Tibial artery (tissue), 4 donors: ENCODE measurements at regions not wholly inside any gene's neighbourhood (a gene's known extent, or its start where the extent isn't known, plus 50 kb on each side); places are given as distances from the start of the nearest gene placed in this dataset.

Experiments
- DNase-seq, 2 donors: peaks; one replicate each; pipeline ENCODE4 v3.0.0-alpha.2; 2019
- H3K27ac ChIP-seq, 2 donors: fragments of 200-600 bp; sonication (generic) in 1 of 2; 1 replicate in 1 of 2; 2 replicates in 1 of 2; pipeline ENCODE4 v1.5.1; 2018 to 2019; ENCODE audit warnings: mild to moderate bottlenecking in 1 of 2
- H3K27me3 ChIP-seq, 2 donors: fragments of 200-600 bp; sonication (generic) in 1 of 2; one replicate each; pipeline versions ENCODE4 v1.5.1 to v1.6.0; 2016 to 2019
- H3K36me3 ChIP-seq, 3 donors: fragments of 200-600 bp; sonication (generic) in 2 of 3; one replicate each; pipeline ENCODE4 v1.5.1; 2016 to 2019; ENCODE audit warnings: mild to moderate bottlenecking in 2 of 3
- H3K4me1 ChIP-seq, 4 donors: fragments of 200-600 bp; sonication (generic) in 2 of 4; 1 replicate in 3 of 4; 2 replicates in 1 of 4; pipeline ENCODE4 v1.5.1; 2016 to 2019
- H3K4me3 ChIP-seq, 2 donors: fragments of 200-600 bp; sonication (generic) in 1 of 2; 1 replicate in 1 of 2; 2 replicates in 1 of 2; pipeline ENCODE4 v1.5.1; 2018 to 2019; ENCODE audit warnings: mild to moderate bottlenecking in 2 of 2
- H3K9me3 ChIP-seq, 3 donors: fragments of 200-600 bp; sonication (generic) in 1 of 3; one replicate each; pipeline ENCODE4 v1.5.1; 2016 to 2019
- intact Hi-C: fragments of 100-400 bp; cut with DNase I; formaldehyde crosslinking; loops from one replicate; pipeline ENCODE4 v1.15.0; 2023; ENCODE audit warnings: low total_unique reads
- TF ChIP-seq, protein P1 (sequence below), 2 experiments: fragments of 200-600 bp in 1 of 2; fragments of 450-650 bp in 1 of 2; IDR thresholded peaks; one replicate each; pipeline ENCODE4 v1.5.1; 2017 to 2019; ENCODE audit warnings: antibody characterized with exemption in 2 of 2, mild to moderate bottlenecking in 1 of 2, moderate library complexity in 1 of 2

DNA sequence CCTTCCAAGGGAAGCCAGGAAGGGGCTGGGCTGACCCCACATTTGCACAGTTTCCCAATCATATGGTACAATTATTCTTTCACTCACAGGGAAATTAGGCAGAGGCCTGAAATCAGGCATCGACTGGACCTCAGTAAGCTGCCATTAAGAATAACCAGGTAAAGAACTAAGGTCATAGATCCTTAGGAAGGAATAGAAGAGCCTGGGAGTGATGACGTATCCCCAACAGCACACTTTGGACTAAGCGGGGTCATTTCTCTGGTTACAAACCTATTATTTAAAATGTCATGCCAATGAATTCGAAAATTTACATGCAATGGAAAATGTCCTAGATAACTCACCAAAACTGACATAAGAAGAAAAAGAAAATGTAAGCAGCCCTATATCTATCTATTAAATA, 118.2 kb downstream of the BRD1 start:
- Histone ChIP-seq H3K4me3 (no peak overlapping the region), H3K27me3 (peaks cover 0 to 24% of the 10 kb centered on the region in 2 donors), H3K27ac (no peak overlapping the region), H3K4me1 (no peaks in the 10 kb centered on the region), H3K36me3 (no peaks in the 10 kb centered on the region), H3K9me3 (peaks cover 3 to 41% (median 24%) of the 10 kb centered on the region in 3 donors)
- TF ChIP-seq, protein P1, sequence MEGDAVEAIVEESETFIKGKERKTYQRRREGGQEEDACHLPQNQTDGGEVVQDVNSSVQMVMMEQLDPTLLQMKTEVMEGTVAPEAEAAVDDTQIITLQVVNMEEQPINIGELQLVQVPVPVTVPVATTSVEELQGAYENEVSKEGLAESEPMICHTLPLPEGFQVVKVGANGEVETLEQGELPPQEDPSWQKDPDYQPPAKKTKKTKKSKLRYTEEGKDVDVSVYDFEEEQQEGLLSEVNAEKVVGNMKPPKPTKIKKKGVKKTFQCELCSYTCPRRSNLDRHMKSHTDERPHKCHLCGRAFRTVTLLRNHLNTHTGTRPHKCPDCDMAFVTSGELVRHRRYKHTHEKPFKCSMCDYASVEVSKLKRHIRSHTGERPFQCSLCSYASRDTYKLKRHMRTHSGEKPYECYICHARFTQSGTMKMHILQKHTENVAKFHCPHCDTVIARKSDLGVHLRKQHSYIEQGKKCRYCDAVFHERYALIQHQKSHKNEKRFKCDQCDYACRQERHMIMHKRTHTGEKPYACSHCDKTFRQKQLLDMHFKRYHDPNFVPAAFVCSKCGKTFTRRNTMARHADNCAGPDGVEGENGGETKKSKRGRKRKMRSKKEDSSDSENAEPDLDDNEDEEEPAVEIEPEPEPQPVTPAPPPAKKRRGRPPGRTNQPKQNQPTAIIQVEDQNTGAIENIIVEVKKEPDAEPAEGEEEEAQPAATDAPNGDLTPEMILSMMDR (IDR thresholded peaks at IDR 0.05) = no peak
- intact Hi-C loops = no loop called here
- DNase-seq = no peak

DNA sequence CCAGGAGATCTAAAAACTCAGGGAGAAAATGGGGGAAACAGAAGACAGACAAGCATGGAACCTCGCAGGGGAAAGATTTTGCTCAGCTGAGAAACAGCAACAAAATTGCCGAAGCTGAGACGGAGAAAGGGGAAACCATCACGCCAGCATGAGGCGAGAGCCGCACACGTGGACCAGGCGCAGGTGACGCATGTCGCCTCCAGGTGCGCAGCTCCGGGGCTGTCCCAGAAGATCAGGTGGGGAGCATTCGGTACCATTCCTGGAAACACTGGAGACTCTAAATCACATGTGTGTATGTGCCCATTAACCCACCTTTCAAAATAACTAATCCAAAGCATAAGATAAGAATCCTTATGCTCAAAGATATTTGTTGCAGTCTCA, 121.7 kb downstream of the BRD1 start:
- no peak for DNase-seq
- intact Hi-C loops = no loop called here
- Histone ChIP-seq H3K27ac (no peak overlapping the region), H3K36me3 (no peaks in the 10 kb centered on the region), H3K9me3 (peaks cover 3 to 35% (median 29%) of the 10 kb centered on the region in 3 donors), H3K27me3 (peaks cover 0 to 41% of the 10 kb centered on the region in 2 donors), H3K4me1 (no peaks in the 10 kb centered on the region), H3K4me3 (no peak overlapping the region)
- TF ChIP-seq, protein P1 (IDR thresholded peaks at IDR 0.05) = no peak

DNA sequence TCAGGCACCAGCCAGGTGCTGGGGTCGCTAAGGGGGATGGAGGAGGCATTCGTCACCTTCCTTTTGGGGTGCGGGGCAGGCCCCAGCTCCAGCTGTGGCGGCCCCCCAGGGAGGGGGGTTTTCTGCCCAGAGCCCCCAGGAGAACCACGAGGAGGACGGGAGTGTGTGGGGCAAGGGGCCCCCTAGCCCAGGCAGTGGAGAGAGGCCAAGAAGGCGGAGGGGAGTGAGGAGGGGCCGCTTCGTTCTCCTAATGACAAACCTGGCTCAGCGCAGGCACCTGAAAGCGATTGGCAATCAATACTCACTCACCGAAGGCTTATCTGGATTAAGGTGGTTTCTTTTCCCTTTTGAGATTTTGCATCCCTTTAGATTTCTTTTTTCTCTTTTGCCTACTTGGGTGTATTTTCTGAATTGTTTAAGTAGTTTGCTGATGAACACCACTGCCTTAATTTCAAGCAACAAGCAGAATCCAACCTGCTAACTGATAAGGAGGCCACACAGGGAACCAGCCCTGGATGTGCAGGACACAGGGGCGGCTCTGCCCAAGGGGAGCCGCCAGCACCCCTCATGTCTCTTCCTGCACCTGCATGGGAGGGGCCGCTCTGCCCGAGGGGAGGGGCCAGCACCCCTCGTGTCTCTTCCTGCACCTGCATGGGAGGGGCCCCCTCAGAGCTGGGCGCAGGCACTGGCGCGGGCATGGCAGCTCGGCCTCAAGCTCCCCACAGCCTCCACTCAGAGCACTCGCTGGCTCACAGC, 122.3 kb downstream of the BRD1 start:
- no peaks in the 10 kb centered on the region for H3K36me3 ChIP-seq
- no peak overlapping the region for H3K27ac ChIP-seq
- H3K4me3 ChIP-seq = no peak overlapping the region
- DNase-seq = no peak
- peaks cover 3 to 31% (median 29%) of the 10 kb centered on the region in 3 donors for H3K9me3 ChIP-seq
- TF ChIP-seq, protein P1 (IDR thresholded peaks at IDR 0.05) = no peak
- intact Hi-C loops = no loop called here
- H3K27me3 ChIP-seq = peaks cover 0 to 36% of the 10 kb centered on the region in 2 donors
- H3K4me1 ChIP-seq = no peaks in the 10 kb centered on the region

DNA sequence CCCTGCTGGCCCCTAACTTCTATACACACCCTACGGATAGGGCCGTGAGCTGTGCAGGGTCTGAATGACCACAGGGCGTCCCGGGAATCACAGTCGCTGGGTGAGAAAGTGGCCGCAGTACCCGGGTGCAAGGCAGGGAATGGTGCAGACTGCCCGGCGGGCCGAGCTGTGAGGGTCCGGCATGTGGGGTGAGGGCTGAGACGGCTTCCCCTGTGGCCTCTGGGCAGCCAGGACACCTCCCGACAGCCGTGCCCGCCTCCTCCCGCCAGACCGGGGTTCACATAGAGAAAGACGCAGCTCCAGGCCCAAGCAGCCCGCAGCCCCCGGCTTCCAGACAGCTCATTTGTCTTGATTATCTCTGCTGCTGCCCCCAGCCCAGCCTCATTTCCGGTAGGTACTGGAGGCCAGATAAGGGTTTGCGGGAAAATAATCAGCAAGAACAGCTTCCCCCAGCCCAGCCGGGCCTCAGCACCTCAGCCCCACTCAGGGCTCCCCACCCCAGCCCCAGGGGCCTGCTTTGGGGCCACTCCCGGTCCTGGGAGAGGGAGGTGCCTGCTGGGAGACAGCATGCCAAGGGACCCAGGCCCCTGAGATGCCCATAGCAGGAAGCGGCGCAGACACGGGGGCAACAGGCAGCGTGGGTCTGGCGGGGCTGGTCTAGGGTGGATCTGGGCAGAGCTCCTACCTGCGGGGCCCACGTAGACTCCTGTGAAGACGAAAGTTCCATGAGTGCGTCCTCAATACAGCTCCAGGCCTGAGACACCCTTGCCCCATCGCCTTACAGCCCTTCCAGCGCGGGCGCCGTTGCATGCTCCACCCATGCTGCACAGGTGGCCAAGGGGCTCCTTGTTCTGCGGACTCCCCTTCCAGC, 123.1 kb downstream of the BRD1 start:
- TF ChIP-seq, protein P1 (IDR thresholded peaks at IDR 0.05) = no peak
- peaks cover 0 to 38% of the 10 kb centered on the region in 2 donors for H3K27me3 ChIP-seq
- peak in 1 of 2 donors; percentile 61 for DNase-seq
- no peak overlapping the region for H3K4me3 ChIP-seq
- no peak overlapping the region for H3K27ac ChIP-seq
- H3K9me3 ChIP-seq = peaks cover 0 to 23% (median 23%) of the 10 kb centered on the region in 3 donors
- intact Hi-C loops = no loop called here
- H3K36me3 ChIP-seq = no peaks in the 10 kb centered on the region
- no peaks in the 10 kb centered on the region for H3K4me1 ChIP-seq

DNA sequence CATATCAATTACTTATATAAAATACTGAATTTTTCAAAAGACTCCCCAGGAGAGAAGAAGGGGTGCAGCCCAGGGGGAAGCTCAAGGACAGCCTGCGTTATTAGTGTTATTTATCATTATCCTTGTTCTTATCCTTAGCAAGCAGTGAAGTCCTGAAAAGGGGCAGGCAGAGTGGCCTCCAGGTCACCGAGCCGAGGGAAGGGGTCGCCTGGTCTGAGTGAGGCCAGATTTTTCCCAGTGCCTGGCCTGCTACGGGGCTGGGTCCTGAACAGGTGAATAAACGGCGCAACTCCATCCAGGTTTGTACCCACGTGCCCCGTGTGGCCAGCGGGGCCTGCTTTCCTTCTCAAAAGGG, 123.7 kb downstream of the BRD1 start:
- TF ChIP-seq, protein P1 (IDR thresholded peaks at IDR 0.05) = no peak
- Histone ChIP-seq H3K4me1 (no peaks in the 10 kb centered on the region), H3K4me3 (no peak overlapping the region), H3K27ac (no peak overlapping the region), H3K9me3 (peaks cover 0 to 17% (median 16%) of the 10 kb centered on the region in 3 donors), H3K27me3 (peaks cover 0 to 38% of the 10 kb centered on the region in 2 donors), H3K36me3 (no peaks in the 10 kb centered on the region)
- DNase-seq = no peak
- intact Hi-C loops = no loop called here
